H1 (cell line): ENCODE measurements at regions not wholly inside any gene's neighbourhood (a gene's known extent, or its start where the extent isn't known, plus 50 kb on each side); places are given as distances from the start of the nearest gene placed in this dataset.

Source experiments
- CTCF ChIA-PET: fragments of 300-600 bp; sonication (Branson Sonifier 250); formaldehyde crosslinking; loops from one replicate; lab custom pipeline; 2021; ENCODE audit not compliant: partially characterized antibody; lab: Charles Lee
- POLR2A ChIA-PET: fragments of 300-600 bp; sonication (Branson Sonifier 250); formaldehyde crosslinking; loops from one replicate; lab custom pipeline; 2021; ENCODE audit warnings: inconsistent platforms; ENCODE audit not compliant: partially characterized antibody; lab: Charles Lee
- DNase-seq, 2 experiments: peaks; one replicate each; pipeline versions ENCODE4 v3.0.0 to v3.0.0-alpha.2; 2010 to 2022; ENCODE audit warnings: low spot score in 2 of 2, low read depth in 1 of 2, mixed read lengths in 1 of 2
- FAIRE-seq: peaks from 2 replicates; lab custom pipeline; 2011; peaks lifted over from hg19 to GRCh38; lab: Jason Lieb, UNC
- H2AFZ ChIP-seq: 2 replicates; pipeline ENCODE4 v1.8.1; 2012; ENCODE audit warnings: low read length, inconsistent platforms
- H2AK5ac ChIP-seq: 2 replicates; pipeline ENCODE4 v1.6.1; 2013; ENCODE audit warnings: low read depth, low read length
- H2BK120ac ChIP-seq: replicated peaks from 2 replicates; pipeline ENCODE3; 2013; ENCODE audit warnings: low read depth, low read length, inconsistent platforms
- H2BK12ac ChIP-seq: 2 replicates; pipeline ENCODE4 v1.6.1; 2013; ENCODE audit warnings: low read depth, low read length
- H2BK15ac ChIP-seq: 2 replicates; pipeline ENCODE4 v1.6.1; 2013; ENCODE audit warnings: low read length
- H2BK20ac ChIP-seq: 2 replicates; pipeline ENCODE4 v1.6.1; 2013; ENCODE audit warnings: low read length
- H2BK5ac ChIP-seq: 2 replicates; pipeline ENCODE4 v1.6.1; 2013; ENCODE audit warnings: low read depth, low read length
- H3K14ac ChIP-seq: 2 replicates; pipeline ENCODE4 v1.6.1; 2013; ENCODE audit warnings: inconsistent platforms; ENCODE audit not compliant: insufficient read length
- H3K18ac ChIP-seq: 2 replicates; pipeline ENCODE4 v1.6.1; 2013; ENCODE audit warnings: low read length; ENCODE audit errors: extremely low read depth
- H3K23ac ChIP-seq: 2 replicates; pipeline ENCODE4 v1.6.1; 2013; ENCODE audit warnings: inconsistent platforms; ENCODE audit not compliant: insufficient read length
- H3K23me2 ChIP-seq: 2 replicates; pipeline ENCODE4 v1.6.1; 2013; ENCODE audit warnings: low read depth, low read length
- H3K27ac ChIP-seq: 2 replicates; pipeline ENCODE4 v1.6.1; 2011; ENCODE audit warnings: low read depth, low read length, inconsistent platforms
- H3K27me3 ChIP-seq, 4 experiments: replicated peaks in 1 of 4; 1 replicate in 1 of 4; 2 replicates in 3 of 4; pipeline versions ENCODE4 v1.6.1 to v1.8.1; 2011 to 2013; ENCODE audit warnings: low read length in 3 of 4, mild to moderate bottlenecking in 3 of 4, inconsistent platforms in 2 of 4, mixed read lengths in 2 of 4, moderate library complexity in 1 of 4; ENCODE audit not compliant: control insufficient read depth in 3 of 4, insufficient read depth in 3 of 4; ENCODE audit errors: extremely low read depth in 1 of 4
- H3K36me3 ChIP-seq, 4 experiments: 2 replicates each; pipeline versions ENCODE4 v1.6.1 to v1.8.1; 2011 to 2013; ENCODE audit warnings: mild to moderate bottlenecking in 4 of 4, low read length in 3 of 4, moderate library complexity in 2 of 4, control low read depth in 1 of 4, inconsistent platforms in 1 of 4; ENCODE audit not compliant: insufficient read depth in 4 of 4, control insufficient read depth in 2 of 4
- H3K4ac ChIP-seq: replicated peaks from 2 replicates; pipeline ENCODE3; 2013; ENCODE audit warnings: low read length, low read depth, mixed read lengths, inconsistent platforms; ENCODE audit not compliant: insufficient read length
- H3K4me1 ChIP-seq, 4 experiments: replicated peaks in 1 of 4; 1 replicate in 1 of 4; 2 replicates in 3 of 4; pipeline versions ENCODE4 v1.6.1 to v1.8.1; 2011 to 2013; ENCODE audit warnings: low read length in 3 of 4, inconsistent platforms in 2 of 4, mixed read lengths in 1 of 4; ENCODE audit not compliant: insufficient read depth in 4 of 4, control insufficient read depth in 3 of 4
- H3K4me2 ChIP-seq, 2 experiments: 2 replicates each; pipeline versions ENCODE4 v1.6.1 to v1.8.1; 2011 to 2013; ENCODE audit warnings: low read depth in 2 of 2, low read length in 2 of 2, control low read depth in 1 of 2, inconsistent platforms in 1 of 2, mild to moderate bottlenecking in 1 of 2; ENCODE audit not compliant: insufficient read depth in 1 of 2
- H3K4me3 ChIP-seq, 4 experiments: fragments of 200-600, 300-600 bp in 1 of 4; sonication (generic), shearing (Covaris generic), sonication (Bioruptor Twin) in 1 of 4; 2 replicates each; pipeline versions ENCODE4 v1.5.1 to v1.8.1; 2011 to 2016; ENCODE audit warnings: low read length in 4 of 4, low read depth in 3 of 4, control low read depth in 2 of 4, inconsistent platforms in 2 of 4, mild to moderate bottlenecking in 2 of 4, mixed read lengths in 1 of 4, moderate library complexity in 1 of 4; ENCODE audit not compliant: insufficient read depth in 2 of 4; ENCODE audit errors: extremely low read depth in 1 of 4
- H3K56ac ChIP-seq: replicated peaks from 2 replicates; pipeline ENCODE3; 2013; ENCODE audit warnings: low read depth, mild to moderate bottlenecking, mixed read lengths, low read length, inconsistent platforms; ENCODE audit not compliant: insufficient read length
- H3K79me1 ChIP-seq: 2 replicates; pipeline ENCODE4 v1.6.1; 2013; ENCODE audit warnings: low read depth, low read length, control low read depth
- H3K79me2 ChIP-seq, 2 experiments: 2 replicates each; pipeline versions ENCODE4 v1.6.1 to v1.8.1; 2012 to 2013; ENCODE audit warnings: low read length in 2 of 2, mild to moderate bottlenecking in 2 of 2, inconsistent platforms in 1 of 2; ENCODE audit not compliant: insufficient read depth in 2 of 2, control insufficient read depth in 1 of 2
- H3K9ac ChIP-seq, 4 experiments: replicated peaks in 1 of 4; 1 replicate in 1 of 4; 2 replicates in 3 of 4; pipeline versions ENCODE4 v1.6.1 to v1.8.1; 2011 to 2013; ENCODE audit warnings: low read depth in 3 of 4, low read length in 3 of 4, control low read depth in 2 of 4, mild to moderate bottlenecking in 2 of 4, moderate library complexity in 2 of 4, inconsistent platforms in 1 of 4; ENCODE audit errors: extremely low read depth in 1 of 4
- H3K9me3 ChIP-seq, 2 experiments: 2 replicates each; pipeline versions ENCODE4 v1.6.1 to v1.8.1; 2012 to 2013; ENCODE audit warnings: mild to moderate bottlenecking in 2 of 2, moderate library complexity in 2 of 2, control low read depth in 1 of 2, inconsistent platforms in 1 of 2, low read depth in 1 of 2, low read length in 1 of 2, mixed read lengths in 1 of 2; ENCODE audit not compliant: insufficient read depth in 2 of 2
- H4K20me1 ChIP-seq, 2 experiments: replicated peaks in 1 of 2; 2 replicates each; pipeline versions ENCODE3 to v1.8.1; 2011 to 2013; ENCODE audit warnings: inconsistent platforms in 2 of 2, low read length in 2 of 2, mild to moderate bottlenecking in 1 of 2; ENCODE audit not compliant: insufficient read depth in 2 of 2, control insufficient read depth in 1 of 2
- H4K5ac ChIP-seq: 2 replicates; pipeline ENCODE4 v1.6.1; 2013; ENCODE audit warnings: low read length, low read depth, mixed read lengths, inconsistent platforms; ENCODE audit not compliant: insufficient read length
- H4K8ac ChIP-seq: 2 replicates; pipeline ENCODE4 v1.8.0; 2013; ENCODE audit warnings: mild to moderate bottlenecking, moderate library complexity, low read length, inconsistent platforms; ENCODE audit not compliant: insufficient read depth; ENCODE audit errors: extremely low read depth
- H4K91ac ChIP-seq: replicated peaks from 2 replicates; pipeline ENCODE3; 2013; ENCODE audit warnings: low read length, mixed read lengths, inconsistent platforms; ENCODE audit not compliant: insufficient read length
- ASH2L ChIP-seq: fragments of 200-600, 300-600 bp; sonication (generic); IDR thresholded peaks from one replicate; pipeline ENCODE4 v1.7.1; 2017; ENCODE audit warnings: low read length
- CEBPB ChIP-seq: IDR thresholded peaks from 2 replicates; pipeline ENCODE4 v1.6.1; 2012; ENCODE audit warnings: low read depth, low read length
- FOSL1 ChIP-seq: IDR thresholded peaks from 2 replicates; pipeline ENCODE4 v1.6.1; 2011; ENCODE audit warnings: mild to moderate bottlenecking, low read depth, low read length, moderate library complexity; ENCODE audit not compliant: insufficient read depth
- HDAC6 ChIP-seq: IDR thresholded peaks from one replicate; pipeline ENCODE4 v1.7.1; 2012; ENCODE audit warnings: low read depth, mild to moderate bottlenecking, inconsistent platforms, low read length, moderate library complexity
- TCF12 ChIP-seq: IDR thresholded peaks from 2 replicates; pipeline ENCODE4 v1.6.1; 2011; ENCODE audit warnings: low read depth, mild to moderate bottlenecking, low read length
- WGBS, 2 experiments: shearing (Covaris generic) in 1 of 2; methylation state at CpG; one replicate each; pipeline versions ENCODE4 v1.1.6 to v1.1.7; 2013 to 2015; ENCODE audit warnings: low lambda C conversion rate in 2 of 2, mixed read lengths in 2 of 2, inconsistent platforms in 1 of 2, low coverage in 1 of 2, missing lambda C conversion rate in 1 of 2; ENCODE audit not compliant: insufficient replicate concordance in 2 of 2, insufficient coverage in 1 of 2, insufficient read length in 1 of 2; ENCODE audit errors: extremely low coverage in 1 of 2, missing lambda C conversion rate in 1 of 2; 5-methylcytosine and 5-hydroxymethylcytosine counted together

DNA sequence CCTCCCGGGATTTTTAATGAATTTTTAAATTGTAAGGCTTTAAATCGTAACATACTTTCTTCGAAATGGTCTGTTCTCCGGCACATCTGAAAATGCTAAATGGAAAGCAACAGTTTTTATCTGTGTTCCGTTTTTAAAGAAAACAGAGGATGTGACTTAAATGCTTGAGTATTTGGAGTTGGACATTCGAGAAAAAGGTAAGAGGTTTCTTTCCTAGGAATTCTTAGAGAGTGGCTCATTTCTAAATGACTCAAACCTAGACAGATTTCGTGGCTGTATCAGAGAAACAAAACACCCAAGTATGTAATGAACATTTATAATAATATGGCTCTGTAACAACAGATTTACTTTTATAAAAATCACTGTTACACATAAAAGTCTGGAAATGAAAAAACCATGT lies 177.6 kb upstream of the CCDC68 start:
- Histone ChIP-seq H4K5ac (no peak overlapping the region), H3K56ac (no peak overlapping the region), H2BK120ac (no peak overlapping the region), H3K4me3 (no peak overlapping the region), H3K4me1 (no peaks in the 10 kb centered on the region), H3K14ac (no peak overlapping the region), H2BK15ac (no peak overlapping the region), H2AFZ (no peak overlapping the region), H3K4ac (no peak overlapping the region), H3K18ac (no peak overlapping the region), H2BK5ac (no peak overlapping the region), H3K23me2 (no peaks in the 10 kb centered on the region; the same call in 1 of the 2 replicates), H3K36me3 (no peaks in the 10 kb centered on the region), H4K8ac (no peak overlapping the region), H3K79me1 (no peaks in the 10 kb centered on the region), H3K27me3 (no peaks in the 10 kb centered on the region), H2AK5ac (no peak overlapping the region), H3K27ac (no peak overlapping the region), H2BK12ac (no peak overlapping the region), H3K9ac (no peak overlapping the region), H4K20me1 (no peaks in the 10 kb centered on the region), H3K9me3 (no peaks in the 10 kb centered on the region), H2BK20ac (no peak overlapping the region), H4K91ac (no peak overlapping the region), H3K23ac (no peak overlapping the region)
- ChIA-PET CTCF (no interaction called here), POLR2A (no interaction called here)
- FAIRE-seq (no peak), DNase-seq (no peak)
- 94% methylated on average over 7 of the region's 7 CpGs; no CpG with 5 or more reads in 1 of the 2 experiments for WGBS, 2 experiments
- TF ChIP-seq ASH2L (no peak), CEBPB (no peak), FOSL1 (no peak), HDAC6 (no peak), TCF12 (no peak)
- TF ChIP-seq, all 59 proteins: peak for 0
- H3K4me2 ChIP-seq, result no peak overlapping the region
- H3K79me2 ChIP-seq, result no peaks in the 10 kb centered on the region
